Liver (tissue), 3 donors: ENCODE measurements at regions not wholly inside any gene's neighbourhood (a gene's known extent, or its start where the extent isn't known, plus 50 kb on each side); places are given as distances from the start of the nearest gene placed in this dataset.

ENCODE experiments used
- EGR1 ChIP-seq, 2 donors: IDR thresholded peaks; 2 replicates each; pipeline ENCODE4 v1.6.1; 2016 to 2018; ENCODE audit warnings: antibody characterized with exemption in 2 of 2, low read depth in 2 of 2
- GABPA ChIP-seq, 2 donors: IDR thresholded peaks in 1 of 2; conservative IDR thresholded peaks in 1 of 2; 2 replicates each; pipeline ENCODE4 v1.6.1; 2016; ENCODE audit warnings: antibody characterized with exemption in 2 of 2, mild to moderate bottlenecking in 1 of 2, moderate library complexity in 1 of 2
- JUND ChIP-seq, 2 donors: IDR thresholded peaks; 2 replicates each; pipeline ENCODE4 v1.6.1; 2016; ENCODE audit warnings: antibody characterized with exemption in 2 of 2
- TAF1 ChIP-seq: conservative IDR thresholded peaks from 2 replicates; pipeline ENCODE4 v1.6.1; 2016; ENCODE audit warnings: antibody characterized with exemption, mild to moderate bottlenecking
- TF ChIP-seq, protein P1 (sequence below): fragments of 150-350 bp; IDR thresholded peaks from 2 replicates; pipeline ENCODE4 v1.5.1; 2017; ENCODE audit warnings: improper control_type of control experiment, low read depth, low read length; ENCODE audit not compliant: missing input control
- TF ChIP-seq, protein P2 (sequence below): IDR thresholded peaks from 2 replicates; pipeline ENCODE4 v1.6.1; 2016; ENCODE audit warnings: antibody characterized with exemption, mild to moderate bottlenecking
- TF ChIP-seq, protein P3 (sequence below): IDR thresholded peaks from 2 replicates; pipeline ENCODE4 v1.6.1; 2016; ENCODE audit warnings: antibody characterized with exemption
- TF ChIP-seq, protein P4 (sequence below): IDR thresholded peaks from 2 replicates; pipeline ENCODE4 v1.6.1; 2016; ENCODE audit warnings: antibody characterized with exemption
- donor health status: healthy.
- donor health status: healthy.

DNA sequence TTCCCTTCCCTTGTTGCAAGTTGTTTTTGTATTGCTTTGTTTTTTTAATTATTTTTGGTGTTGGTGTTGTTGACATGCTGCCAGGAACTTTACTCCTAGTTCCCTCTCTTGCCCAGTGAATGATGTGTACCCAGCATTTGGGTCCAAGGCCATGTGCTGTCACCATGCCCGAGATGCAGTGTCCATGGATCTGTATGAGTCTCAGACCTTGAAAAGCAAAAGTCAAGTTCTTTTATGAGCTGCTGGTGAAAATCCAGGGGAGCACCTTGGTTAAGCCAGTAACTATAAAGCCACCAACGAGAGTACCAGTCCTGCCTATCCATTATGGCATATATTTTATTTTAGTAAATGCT, 236.4 kb downstream of the BCL11A start:
- TF ChIP-seq, protein P1, sequence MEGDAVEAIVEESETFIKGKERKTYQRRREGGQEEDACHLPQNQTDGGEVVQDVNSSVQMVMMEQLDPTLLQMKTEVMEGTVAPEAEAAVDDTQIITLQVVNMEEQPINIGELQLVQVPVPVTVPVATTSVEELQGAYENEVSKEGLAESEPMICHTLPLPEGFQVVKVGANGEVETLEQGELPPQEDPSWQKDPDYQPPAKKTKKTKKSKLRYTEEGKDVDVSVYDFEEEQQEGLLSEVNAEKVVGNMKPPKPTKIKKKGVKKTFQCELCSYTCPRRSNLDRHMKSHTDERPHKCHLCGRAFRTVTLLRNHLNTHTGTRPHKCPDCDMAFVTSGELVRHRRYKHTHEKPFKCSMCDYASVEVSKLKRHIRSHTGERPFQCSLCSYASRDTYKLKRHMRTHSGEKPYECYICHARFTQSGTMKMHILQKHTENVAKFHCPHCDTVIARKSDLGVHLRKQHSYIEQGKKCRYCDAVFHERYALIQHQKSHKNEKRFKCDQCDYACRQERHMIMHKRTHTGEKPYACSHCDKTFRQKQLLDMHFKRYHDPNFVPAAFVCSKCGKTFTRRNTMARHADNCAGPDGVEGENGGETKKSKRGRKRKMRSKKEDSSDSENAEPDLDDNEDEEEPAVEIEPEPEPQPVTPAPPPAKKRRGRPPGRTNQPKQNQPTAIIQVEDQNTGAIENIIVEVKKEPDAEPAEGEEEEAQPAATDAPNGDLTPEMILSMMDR, result no peak
- TF ChIP-seq GABPA (IDR thresholded peaks at IDR 0.05 in 1 of 2, conservative IDR thresholded peaks at IDR 0.05 in 1 of 2) (no peak), EGR1 (IDR thresholded peaks at IDR 0.05; ENCODE audit: low read depth in 2 of 2) (no peak), TAF1 (no peak), JUND (IDR thresholded peaks at IDR 0.05) (no peak)
- TF ChIP-seq, protein P2, sequence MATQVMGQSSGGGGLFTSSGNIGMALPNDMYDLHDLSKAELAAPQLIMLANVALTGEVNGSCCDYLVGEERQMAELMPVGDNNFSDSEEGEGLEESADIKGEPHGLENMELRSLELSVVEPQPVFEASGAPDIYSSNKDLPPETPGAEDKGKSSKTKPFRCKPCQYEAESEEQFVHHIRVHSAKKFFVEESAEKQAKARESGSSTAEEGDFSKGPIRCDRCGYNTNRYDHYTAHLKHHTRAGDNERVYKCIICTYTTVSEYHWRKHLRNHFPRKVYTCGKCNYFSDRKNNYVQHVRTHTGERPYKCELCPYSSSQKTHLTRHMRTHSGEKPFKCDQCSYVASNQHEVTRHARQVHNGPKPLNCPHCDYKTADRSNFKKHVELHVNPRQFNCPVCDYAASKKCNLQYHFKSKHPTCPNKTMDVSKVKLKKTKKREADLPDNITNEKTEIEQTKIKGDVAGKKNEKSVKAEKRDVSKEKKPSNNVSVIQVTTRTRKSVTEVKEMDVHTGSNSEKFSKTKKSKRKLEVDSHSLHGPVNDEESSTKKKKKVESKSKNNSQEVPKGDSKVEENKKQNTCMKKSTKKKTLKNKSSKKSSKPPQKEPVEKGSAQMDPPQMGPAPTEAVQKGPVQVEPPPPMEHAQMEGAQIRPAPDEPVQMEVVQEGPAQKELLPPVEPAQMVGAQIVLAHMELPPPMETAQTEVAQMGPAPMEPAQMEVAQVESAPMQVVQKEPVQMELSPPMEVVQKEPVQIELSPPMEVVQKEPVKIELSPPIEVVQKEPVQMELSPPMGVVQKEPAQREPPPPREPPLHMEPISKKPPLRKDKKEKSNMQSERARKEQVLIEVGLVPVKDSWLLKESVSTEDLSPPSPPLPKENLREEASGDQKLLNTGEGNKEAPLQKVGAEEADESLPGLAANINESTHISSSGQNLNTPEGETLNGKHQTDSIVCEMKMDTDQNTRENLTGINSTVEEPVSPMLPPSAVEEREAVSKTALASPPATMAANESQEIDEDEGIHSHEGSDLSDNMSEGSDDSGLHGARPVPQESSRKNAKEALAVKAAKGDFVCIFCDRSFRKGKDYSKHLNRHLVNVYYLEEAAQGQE, result no peak
- TF ChIP-seq, protein P3, sequence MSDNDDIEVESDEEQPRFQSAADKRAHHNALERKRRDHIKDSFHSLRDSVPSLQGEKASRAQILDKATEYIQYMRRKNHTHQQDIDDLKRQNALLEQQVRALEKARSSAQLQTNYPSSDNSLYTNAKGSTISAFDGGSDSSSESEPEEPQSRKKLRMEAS, result no peak
- TF ChIP-seq, protein P4, sequence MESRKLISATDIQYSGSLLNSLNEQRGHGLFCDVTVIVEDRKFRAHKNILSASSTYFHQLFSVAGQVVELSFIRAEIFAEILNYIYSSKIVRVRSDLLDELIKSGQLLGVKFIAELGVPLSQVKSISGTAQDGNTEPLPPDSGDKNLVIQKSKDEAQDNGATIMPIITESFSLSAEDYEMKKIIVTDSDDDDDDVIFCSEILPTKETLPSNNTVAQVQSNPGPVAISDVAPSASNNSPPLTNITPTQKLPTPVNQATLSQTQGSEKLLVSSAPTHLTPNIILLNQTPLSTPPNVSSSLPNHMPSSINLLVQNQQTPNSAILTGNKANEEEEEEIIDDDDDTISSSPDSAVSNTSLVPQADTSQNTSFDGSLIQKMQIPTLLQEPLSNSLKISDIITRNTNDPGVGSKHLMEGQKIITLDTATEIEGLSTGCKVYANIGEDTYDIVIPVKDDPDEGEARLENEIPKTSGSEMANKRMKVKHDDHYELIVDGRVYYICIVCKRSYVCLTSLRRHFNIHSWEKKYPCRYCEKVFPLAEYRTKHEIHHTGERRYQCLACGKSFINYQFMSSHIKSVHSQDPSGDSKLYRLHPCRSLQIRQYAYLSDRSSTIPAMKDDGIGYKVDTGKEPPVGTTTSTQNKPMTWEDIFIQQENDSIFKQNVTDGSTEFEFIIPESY, result no peak
